Upper lobe of left lung (tissue), 4 donors: ENCODE measurements at regions not wholly inside any gene's neighbourhood (a gene's known extent, or its start where the extent isn't known, plus 50 kb on each side); places are given as distances from the start of the nearest gene placed in this dataset.

Experiments
- CTCF ChIP-seq, 6 experiments: fragments of 450-650 bp in 4 of 6; fragments of 200-600 bp in 2 of 6; sonication (generic) in 2 of 6; IDR thresholded peaks; one replicate each; pipeline ENCODE4 v1.5.1; 2016 to 2019; ENCODE audit warnings: antibody characterized with exemption in 6 of 6
- POLR2A ChIP-seq, 4 donors: fragments of 450-650 bp; IDR thresholded peaks; one replicate each; pipeline ENCODE4 v1.5.1; 2016 to 2017; ENCODE audit warnings: antibody characterized with exemption in 4 of 4, mild to moderate bottlenecking in 2 of 4

DNA sequence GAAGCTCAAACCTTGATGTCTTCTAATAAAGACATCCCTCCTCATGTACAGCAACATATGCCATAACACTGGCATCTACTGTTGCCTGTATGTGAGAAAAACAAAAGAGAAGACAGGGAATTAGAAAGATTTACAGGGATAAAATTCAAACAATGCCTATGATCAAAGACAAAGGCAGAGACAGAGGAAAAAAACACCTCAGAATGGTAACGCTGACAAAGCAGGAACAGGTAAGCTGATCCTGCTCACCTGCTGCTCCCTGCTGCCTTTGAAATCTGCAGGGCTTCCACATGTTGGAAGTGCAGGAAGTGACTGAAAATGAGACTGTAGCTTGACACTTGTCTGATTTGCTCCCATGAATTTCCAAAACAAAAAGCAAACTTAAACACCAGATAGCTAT, 90.2 kb upstream of the DNAJC10 start:
- TF ChIP-seq CTCF (IDR thresholded peaks at IDR 0.05) (no peak), POLR2A (IDR thresholded peaks at IDR 0.05) (no peak)
